ENCODE measurements at regions not wholly inside any gene's neighbourhood (a gene's known extent, or its start where the extent isn't known, plus 50 kb on each side); places are given as distances from the start of the nearest gene placed in this dataset.
A peak's percentile ranks its signal among the peaks of the same experiment; 100 is the strongest.

DNA sequence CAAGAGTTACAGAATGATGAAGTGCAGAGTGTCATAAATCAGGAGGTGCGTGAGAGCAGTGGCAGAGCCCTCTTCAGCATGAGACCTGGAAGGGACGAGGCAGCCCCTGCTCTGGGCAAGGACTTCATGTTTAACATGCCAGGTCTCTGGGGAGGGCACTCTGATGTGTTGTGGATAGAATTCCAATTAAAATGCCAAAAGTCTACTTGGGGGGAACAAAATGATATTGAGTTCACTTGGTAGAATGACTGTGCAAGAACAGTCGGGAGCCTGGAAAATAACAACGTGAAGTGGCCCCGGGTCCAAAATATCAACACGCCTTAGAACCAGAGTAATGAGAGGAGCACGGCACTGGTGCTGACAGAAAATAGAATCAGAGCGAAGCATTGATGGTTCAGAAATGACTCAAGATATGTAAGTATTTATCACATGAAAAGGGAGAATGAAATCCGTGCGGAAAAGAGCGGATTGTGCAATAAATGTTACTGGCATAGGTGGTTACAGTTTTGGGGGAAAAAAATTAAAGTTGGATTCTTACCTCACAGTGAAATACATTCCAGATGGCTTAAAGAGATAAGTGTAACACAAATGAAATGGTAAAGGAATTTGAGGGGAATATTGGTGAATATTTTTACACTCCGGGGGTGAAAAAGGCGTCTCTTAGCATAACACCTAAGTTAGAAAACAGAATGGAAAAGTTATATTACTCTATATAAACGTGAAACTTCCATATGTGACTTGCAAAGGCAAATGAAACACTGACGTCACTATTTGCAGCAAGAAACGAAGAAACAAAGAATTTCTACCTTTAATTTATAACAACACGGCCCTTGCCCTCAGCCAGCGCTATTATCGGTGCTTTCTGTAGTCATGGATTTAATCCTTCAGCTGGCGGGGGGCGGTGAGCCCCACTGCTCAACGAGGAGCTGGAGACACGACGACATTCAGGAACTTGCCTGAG, 159.4 kb upstream of the TWIST2 start:
- Histone ChIP-seq H3K4me3 (no peak overlapping the region), H3K4me2 (no peak overlapping the region), H3K9me3 (peaks cover 6% of the 10 kb centered on the region), H3K27ac (peak overlapping the region in 1 of 2 experiments; percentile 56; a peak in 3 of 6 replicates), H3K4me1 (peaks cover 24% of the 10 kb centered on the region)
- ATAC-seq: no peak
- CTCF ChIA-PET: interaction anchor here (0.6 to 1.5 kb wide), 3 partner anchors 11 to 675 kb away, joined by 3 to 5 read pairs (median 4); no protein-coding TSS in a partner anchor
- TF ChIP-seq HDAC2 (IDR thresholded peaks at IDR 0.05): no peak
- TF ChIP-seq CBX2 (IDR thresholded peaks at IDR 0.05; ENCODE audit: borderline replicate concordance, low read depth): no peak
- no peak for TF ChIP-seq NFE2L2 (conservative IDR thresholded peaks at IDR 0.05; ENCODE audit: low read length)
- TF ChIP-seq, protein P1, sequence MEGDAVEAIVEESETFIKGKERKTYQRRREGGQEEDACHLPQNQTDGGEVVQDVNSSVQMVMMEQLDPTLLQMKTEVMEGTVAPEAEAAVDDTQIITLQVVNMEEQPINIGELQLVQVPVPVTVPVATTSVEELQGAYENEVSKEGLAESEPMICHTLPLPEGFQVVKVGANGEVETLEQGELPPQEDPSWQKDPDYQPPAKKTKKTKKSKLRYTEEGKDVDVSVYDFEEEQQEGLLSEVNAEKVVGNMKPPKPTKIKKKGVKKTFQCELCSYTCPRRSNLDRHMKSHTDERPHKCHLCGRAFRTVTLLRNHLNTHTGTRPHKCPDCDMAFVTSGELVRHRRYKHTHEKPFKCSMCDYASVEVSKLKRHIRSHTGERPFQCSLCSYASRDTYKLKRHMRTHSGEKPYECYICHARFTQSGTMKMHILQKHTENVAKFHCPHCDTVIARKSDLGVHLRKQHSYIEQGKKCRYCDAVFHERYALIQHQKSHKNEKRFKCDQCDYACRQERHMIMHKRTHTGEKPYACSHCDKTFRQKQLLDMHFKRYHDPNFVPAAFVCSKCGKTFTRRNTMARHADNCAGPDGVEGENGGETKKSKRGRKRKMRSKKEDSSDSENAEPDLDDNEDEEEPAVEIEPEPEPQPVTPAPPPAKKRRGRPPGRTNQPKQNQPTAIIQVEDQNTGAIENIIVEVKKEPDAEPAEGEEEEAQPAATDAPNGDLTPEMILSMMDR (IDR thresholded peaks at IDR 0.05): no peak
- TF ChIP-seq RARB (CRISPR knock-in tag; IDR thresholded peaks at IDR 0.05): no peak
- TF ChIP-seq E2F6 (IDR thresholded peaks at IDR 0.05; ENCODE audit: borderline replicate concordance, low read depth): no peak
- TF ChIP-seq RCOR1 (IDR thresholded peaks at IDR 0.05; ENCODE audit: low read depth, low read length): no peak
- TF ChIP-seq HES2 (IDR thresholded peaks at IDR 0.05): no peak
- TF ChIP-seq PHF8 (IDR thresholded peaks at IDR 0.05; ENCODE audit: borderline replicate concordance, low read depth): no peak
- no peak for TF ChIP-seq NPAS2 (CRISPR knock-in tag; IDR thresholded peaks at IDR 0.05; ENCODE audit: borderline replicate concordance)
- TF ChIP-seq CEBPB (IDR thresholded peaks at IDR 0.05): no peak
- no peak for TF ChIP-seq FOXS1 (CRISPR knock-in tag; IDR thresholded peaks at IDR 0.05)
- no peak for TF ChIP-seq ESRRA (IDR thresholded peaks at IDR 0.05; ENCODE audit: borderline replicate concordance, low read length)
- no peak for FAIRE-seq
- 73% methylated on average over 24 of the region's 24 CpGs for WGBS (ENCODE audit: missing lambda C conversion rate)
- no peak for DNase-seq (ENCODE audit: low read depth in 1 of 2, low spot score in 1 of 2)
- POLR2A ChIA-PET: no interaction called here

GRCh38 chr2:238689331-238689730, 158.6 kb upstream of the TWIST2 start:
- FAIRE-seq (no peak), DNase-seq (ENCODE audit: low read depth in 1 of 2, low spot score in 1 of 2) (no peak), ATAC-seq (no peak)
- POLR2A ChIA-PET: no interaction called here
- CTCF ChIA-PET: interaction anchor here (1.3 kb wide), 1 partner anchor 10 kb away, joined by 4 read pairs; no protein-coding TSS in a partner anchor
- Histone ChIP-seq H3K9me3 (no peaks in the 10 kb centered on the region), H3K4me1 (peaks cover 17% of the 10 kb centered on the region), H3K4me3 (no peak overlapping the region), H3K27ac (peak overlapping the region in 1 of 2 experiments; percentile 56; a peak in 3 of 6 replicates), H3K4me2 (no peak overlapping the region)
- TF ChIP-seq, protein P2, sequence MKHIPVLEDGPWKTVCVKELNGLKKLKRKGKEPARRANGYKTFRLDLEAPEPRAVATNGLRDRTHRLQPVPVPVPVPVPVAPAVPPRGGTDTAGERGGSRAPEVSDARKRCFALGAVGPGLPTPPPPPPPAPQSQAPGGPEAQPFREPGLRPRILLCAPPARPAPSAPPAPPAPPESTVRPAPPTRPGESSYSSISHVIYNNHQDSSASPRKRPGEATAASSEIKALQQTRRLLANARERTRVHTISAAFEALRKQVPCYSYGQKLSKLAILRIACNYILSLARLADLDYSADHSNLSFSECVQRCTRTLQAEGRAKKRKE (CRISPR knock-in tag; IDR thresholded peaks at IDR 0.05; ENCODE audit: low read depth): no peak
- no peak for TF ChIP-seq CEBPB (IDR thresholded peaks at IDR 0.05)
- TF ChIP-seq, protein P3, sequence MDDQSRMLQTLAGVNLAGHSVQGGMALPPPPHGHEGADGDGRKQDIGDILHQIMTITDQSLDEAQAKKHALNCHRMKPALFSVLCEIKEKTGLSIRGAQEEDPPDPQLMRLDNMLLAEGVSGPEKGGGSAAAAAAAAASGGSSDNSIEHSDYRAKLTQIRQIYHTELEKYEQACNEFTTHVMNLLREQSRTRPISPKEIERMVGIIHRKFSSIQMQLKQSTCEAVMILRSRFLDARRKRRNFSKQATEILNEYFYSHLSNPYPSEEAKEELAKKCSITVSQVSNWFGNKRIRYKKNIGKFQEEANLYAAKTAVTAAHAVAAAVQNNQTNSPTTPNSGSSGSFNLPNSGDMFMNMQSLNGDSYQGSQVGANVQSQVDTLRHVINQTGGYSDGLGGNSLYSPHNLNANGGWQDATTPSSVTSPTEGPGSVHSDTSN (IDR thresholded peaks at IDR 0.05): no peak
- TF ChIP-seq PHF8 (IDR thresholded peaks at IDR 0.05; ENCODE audit: borderline replicate concordance, low read depth): no peak
- TF ChIP-seq HES2 (IDR thresholded peaks at IDR 0.05): no peak
- TF ChIP-seq FOSL2 (IDR thresholded peaks at IDR 0.05): no peak
- TF ChIP-seq FOSL2 (CRISPR knock-in tag; IDR thresholded peaks at IDR 0.05): no peak
- TF ChIP-seq TFCP2L1 (CRISPR knock-in tag; IDR thresholded peaks at IDR 0.05): no peak
- TF ChIP-seq NR3C1 (IDR thresholded peaks at IDR 0.05): no peak
- no peak for TF ChIP-seq NPAS2 (CRISPR knock-in tag; IDR thresholded peaks at IDR 0.05; ENCODE audit: borderline replicate concordance)
- TF ChIP-seq CBX2 (IDR thresholded peaks at IDR 0.05; ENCODE audit: borderline replicate concordance, low read depth): no peak
- no peak for TF ChIP-seq JUNB (IDR thresholded peaks at IDR 0.05)
- TF ChIP-seq ZFP36 (IDR thresholded peaks at IDR 0.05; ENCODE audit: borderline replicate concordance, partially characterized antibody): no peak
- TF ChIP-seq RNF2 (IDR thresholded peaks at IDR 0.05; ENCODE audit: borderline replicate concordance, low read depth): no peak
- TF ChIP-seq MAFK (IDR thresholded peaks at IDR 0.05; ENCODE audit: partially characterized antibody): no peak
- TF ChIP-seq NFE2L2 (conservative IDR thresholded peaks at IDR 0.05; ENCODE audit: low read length): no peak
- no peak for TF ChIP-seq KDM1A (IDR thresholded peaks at IDR 0.05; ENCODE audit: low read depth)
- no peak for TF ChIP-seq HOXB5 (CRISPR knock-in tag; IDR thresholded peaks at IDR 0.05)
- TF ChIP-seq ESRRA (IDR thresholded peaks at IDR 0.05; ENCODE audit: borderline replicate concordance, low read length): no peak
- no peak for TF ChIP-seq MAX (IDR thresholded peaks at IDR 0.05)
- 74% methylated on average over 2 of the region's 2 CpGs for WGBS (ENCODE audit: missing lambda C conversion rate)

Measured in A549 (cell line).